DMS153 treated with DMSO at 0.1 percent for 48 hours (cell line): ENCODE measurements at regions not wholly inside any gene's neighbourhood (a gene's known extent, or its start where the extent isn't known, plus 50 kb on each side); places are given as distances from the start of the nearest gene placed in this dataset.

Source experiments
- DNase-seq: peaks from one replicate; lab custom pipeline; 2025; ENCODE audit not compliant: unreplicated experiment; lab: John Stamatoyannopoulos, UW

- no peak for DNase-seq
Measured at GRCh38 chr1:96048572-96049212, 672.9 kb upstream of the PTBP2 start.

DNA sequence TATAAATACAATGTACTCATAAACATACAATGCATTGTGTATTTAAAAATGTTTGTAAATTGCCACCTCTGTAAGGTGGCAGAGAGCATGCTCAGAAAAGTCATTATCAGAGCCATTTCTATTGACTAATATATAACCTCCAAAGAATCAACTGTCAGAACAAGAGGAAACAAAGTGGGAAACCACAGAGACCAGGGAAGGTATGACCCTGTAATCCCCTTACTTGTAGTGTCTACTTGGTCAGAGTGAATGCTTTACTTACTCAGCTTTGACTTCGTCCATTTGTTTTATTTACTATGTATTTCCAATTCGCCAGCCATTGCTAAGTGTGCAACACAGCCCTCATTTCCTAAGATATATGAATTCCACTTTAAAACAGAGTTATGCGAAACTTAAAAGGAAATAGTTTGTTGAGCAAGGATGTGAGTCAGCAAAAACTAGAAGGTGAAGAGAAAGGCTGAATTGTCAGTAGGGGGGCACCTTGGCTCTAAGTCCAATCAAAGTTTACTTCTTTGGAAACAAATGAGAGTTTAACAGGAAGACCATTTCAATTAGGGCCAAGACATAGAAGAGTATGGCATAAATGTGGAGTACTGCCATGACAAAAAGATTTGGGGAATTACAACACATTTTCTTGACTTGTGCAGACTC lies 671.7 kb upstream of the PTBP2 start:
- DNase-seq, result no peak

- no peak for DNase-seq
Measured at GRCh38 chr1:96059276-96059675, 662.3 kb upstream of the PTBP2 start.

DNA sequence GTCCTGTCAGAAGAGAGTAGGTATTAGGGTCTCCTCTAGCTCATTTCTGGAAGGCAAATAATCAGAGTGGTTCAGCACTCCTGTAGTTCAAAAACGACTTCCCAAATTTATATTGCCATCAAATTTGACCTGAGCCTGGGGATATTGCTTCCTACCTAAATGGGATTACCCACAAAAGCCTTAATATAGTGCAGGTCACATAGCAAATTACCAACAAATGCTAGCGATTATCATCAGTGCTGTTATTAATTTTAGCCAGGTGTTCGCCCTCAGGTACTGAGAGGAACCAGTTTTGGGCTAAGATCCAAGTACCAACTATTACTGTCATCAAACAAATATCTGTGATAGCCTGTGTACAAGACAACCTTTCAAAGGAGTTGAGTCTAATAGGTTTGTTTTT lies 661.8 kb upstream of the PTBP2 start:
- no peak for DNase-seq

DNA sequence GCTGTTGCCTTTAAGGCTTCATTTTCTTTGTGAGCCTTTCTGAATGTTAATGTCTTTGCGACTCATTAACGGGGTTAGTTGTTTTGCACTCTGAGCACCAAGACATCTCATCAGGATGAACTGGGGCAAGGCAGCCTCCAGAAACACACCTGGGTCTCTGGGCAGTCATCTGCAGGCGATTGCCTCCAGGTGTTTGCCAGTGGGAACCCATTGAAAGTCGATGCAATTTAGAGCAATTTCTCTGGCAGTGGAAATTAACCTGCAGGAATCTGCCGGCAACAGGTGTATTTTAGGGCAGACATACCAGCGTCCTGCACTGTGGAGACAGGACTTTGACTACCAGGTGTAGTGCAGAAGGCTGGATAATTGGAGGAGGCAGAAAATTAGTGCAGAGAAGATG lies 661.0 kb upstream of the PTBP2 start:
- no peak for DNase-seq

DNA sequence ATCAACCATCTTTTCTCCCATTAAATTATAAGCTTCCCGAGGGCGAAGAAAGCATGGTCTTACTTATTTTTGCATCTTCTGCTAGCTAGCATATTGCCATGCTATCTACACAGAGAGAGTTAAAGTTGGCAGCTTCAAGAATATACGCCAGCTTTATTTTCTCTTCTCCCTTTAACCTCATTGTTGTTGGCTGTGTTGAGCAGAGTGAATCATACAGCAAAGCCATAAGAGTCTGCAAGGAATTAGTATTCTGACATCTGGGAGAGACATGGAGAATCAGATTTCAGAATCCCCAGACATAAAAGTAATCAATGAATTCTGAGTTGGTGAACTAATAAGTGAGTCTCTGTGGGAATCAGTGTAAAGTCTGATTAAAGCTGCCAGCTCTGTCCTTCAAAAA lies 649.6 kb upstream of the PTBP2 start:
- no peak for DNase-seq

DNA sequence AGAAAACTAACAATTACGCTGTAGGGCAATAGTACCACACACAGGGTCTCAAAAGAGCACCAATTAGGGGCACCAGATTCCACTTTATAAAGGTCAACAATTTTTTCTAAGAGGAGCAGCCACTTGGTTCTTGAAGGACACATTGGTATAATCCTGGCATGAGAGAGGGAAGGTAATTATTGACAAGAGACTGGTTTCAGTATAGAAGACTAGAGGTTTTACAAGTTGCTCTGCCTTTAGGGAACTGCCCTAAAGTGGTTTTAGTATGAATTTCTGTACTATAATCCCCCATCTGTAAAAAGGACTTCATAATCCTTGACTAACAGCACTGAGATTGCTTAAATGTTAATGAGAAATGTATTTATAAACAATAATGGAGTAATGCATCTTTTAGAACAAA lies 648.5 kb upstream of the PTBP2 start:
- no peak for DNase-seq

GRCh38 chr1:96074422-96074821 lies 647.2 kb upstream of the PTBP2 start:
- DNase-seq, result no peak

GRCh38 chr1:96074876-96075577 lies 646.6 kb upstream of the PTBP2 start:
- no peak for DNase-seq

- DNase-seq, result no peak
Measured at GRCh38 chr1:96075704-96076455, 645.7 kb upstream of the PTBP2 start.

GRCh38 chr1:96076589-96076988 lies 645.0 kb upstream of the PTBP2 start:
- no peak for DNase-seq

GRCh38 chr1:96079581-96079980 lies 642.0 kb upstream of the PTBP2 start:
- DNase-seq, result no peak

DNA sequence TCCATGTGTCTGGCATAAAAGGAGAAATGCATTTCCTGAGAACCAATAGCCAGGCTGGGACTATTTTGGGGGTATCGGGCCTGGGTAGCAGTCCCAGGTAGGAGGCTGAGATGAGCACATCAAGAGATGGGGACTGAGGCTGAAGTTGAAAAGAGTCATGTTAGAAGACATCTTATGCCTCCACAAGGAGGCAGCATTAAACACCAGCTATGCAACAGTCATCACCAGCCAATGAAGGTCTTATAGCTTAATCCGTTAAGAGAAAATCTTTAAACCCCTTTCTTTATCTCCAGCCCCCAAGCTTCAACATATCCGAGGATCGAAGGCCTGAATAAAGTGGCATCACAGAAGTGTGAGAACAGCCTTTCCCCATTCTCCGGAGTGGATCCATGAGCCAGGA lies 640.7 kb upstream of the PTBP2 start:
- DNase-seq, result no peak

DNA sequence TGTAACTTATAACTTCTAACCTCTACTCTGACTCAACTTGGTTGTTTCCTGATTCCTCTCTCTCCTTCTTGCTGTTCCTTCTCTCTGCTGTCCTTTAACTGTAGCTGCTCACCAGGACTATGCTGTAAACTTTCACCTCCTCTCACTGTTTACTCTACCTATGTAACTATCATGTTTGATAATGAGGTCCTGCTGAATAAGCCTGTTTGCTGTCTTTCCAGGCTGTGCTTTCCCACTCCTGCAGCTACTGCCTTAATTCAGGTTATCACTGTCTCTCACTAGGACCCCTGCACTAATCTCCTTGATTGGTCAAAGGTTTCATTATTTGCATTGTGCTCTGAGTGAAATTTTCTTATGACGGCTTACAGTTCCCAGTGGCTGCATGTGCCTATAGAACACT lies 633.9 kb upstream of the PTBP2 start:
- DNase-seq, result no peak

- DNase-seq, result no peak
Measured at GRCh38 chr1:96090134-96090533, 631.5 kb upstream of the PTBP2 start.

DNA sequence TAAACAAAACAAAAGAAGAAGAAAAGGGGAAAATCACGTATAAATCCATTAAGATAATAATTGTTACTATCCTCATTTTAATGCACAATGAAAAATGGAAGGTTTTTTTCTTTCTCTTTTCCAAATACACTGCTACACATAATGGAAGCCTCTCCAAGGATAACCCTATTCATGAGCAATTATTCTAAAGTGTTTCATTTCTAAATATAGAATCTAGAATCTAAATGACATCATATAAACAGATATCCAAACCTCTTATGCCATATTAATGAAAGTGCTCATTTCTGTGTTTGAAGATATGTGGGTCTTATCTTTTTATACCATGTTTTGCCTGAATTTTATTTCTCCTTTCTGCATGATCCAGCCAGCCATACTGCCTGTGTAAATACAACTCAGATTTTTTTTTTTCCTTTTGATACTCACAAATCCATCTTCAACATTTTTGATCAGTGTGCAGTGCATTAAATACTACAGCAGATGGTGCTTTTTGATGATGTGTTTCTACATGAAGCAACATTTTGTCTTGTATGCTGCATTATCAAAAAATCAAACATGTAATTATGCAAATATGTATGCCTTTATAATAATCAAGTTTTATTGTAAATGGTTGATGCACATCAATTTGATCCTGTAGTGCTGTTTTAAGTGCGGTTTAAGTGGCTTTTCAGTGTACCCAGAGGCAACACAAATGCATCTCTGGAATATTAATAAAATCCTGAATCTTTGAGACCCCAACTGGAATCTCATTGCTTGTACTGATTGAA lies 625.6 kb upstream of the PTBP2 start:
- DNase-seq, result no peak

GRCh38 chr1:96096613-96097321 lies 624.8 kb upstream of the PTBP2 start:
- DNase-seq, result no peak

- DNase-seq, result no peak
Measured at GRCh38 chr1:96104506-96104905, 617.1 kb upstream of the PTBP2 start.

DNA sequence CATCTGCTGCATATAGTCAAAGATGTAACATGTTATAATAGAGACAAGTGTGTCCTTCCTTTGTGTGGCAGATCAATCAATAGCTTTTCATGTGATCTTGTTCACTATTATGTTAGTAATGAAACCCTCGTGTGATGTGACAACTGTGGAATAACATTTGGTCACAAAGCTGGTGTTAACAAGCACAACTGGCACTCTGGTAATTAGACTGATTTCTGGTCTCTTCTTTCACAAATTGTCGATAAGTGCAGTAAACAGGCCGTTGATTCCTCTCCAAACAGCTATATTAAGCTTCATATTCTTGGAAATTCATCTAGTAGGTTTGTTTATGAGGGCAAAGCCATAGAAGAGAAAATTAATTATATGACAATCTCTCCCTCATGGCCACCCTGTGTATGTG lies 616.7 kb upstream of the PTBP2 start:
- DNase-seq, result no peak

DNA sequence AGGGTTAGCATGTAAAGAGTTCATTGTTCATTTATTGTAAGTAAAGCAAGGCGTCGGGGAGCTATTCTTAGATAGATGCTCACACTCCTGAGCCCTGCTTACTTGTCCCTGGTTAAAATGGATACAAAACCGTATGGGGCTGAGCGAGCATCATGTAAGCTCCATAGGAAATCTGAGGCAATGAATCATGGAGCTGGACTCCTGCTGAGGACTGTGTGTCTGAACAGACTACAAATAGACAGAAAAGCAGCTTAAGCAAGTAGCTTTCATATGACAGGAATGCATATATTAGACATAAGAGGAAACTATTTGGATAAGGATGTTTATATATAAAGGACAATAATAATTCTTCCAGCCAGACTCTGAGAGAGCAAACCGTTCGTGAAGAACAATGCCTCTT lies 604.9 kb upstream of the PTBP2 start:
- no peak for DNase-seq
